ENCODE measurements at regions not wholly inside any gene's neighbourhood (a gene's known extent, or its start where the extent isn't known, plus 50 kb on each side); places are given as distances from the start of the nearest gene placed in this dataset.

- TF ChIP-seq CTCF (conservative IDR thresholded peaks at IDR 0.05) (no peak), ZFX (IDR thresholded peaks at IDR 0.05) (no peak)
These were observed 483.3 kb downstream of the KLHL13 start for GRCh38 chrX:117633277-117633676.
